ENCODE measurements at regions not wholly inside any gene's neighbourhood (a gene's known extent, or its start where the extent isn't known, plus 50 kb on each side); places are given as distances from the start of the nearest gene placed in this dataset.

GRCh38 chr17:5943232-5943631 is 126.9 kb upstream of the WSCD1 start:
- Histone ChIP-seq H2AK5ac (ENCODE audit: low read depth, low read length) (no peak overlapping the region), H3K9me1 (ENCODE audit: insufficient read depth, low read length) (no peaks in the 10 kb centered on the region), H2AFZ (replicated peaks; ENCODE audit: low read length, poor library complexity) (no peak overlapping the region), H3K4ac (ENCODE audit: low read depth, low read length) (no peak overlapping the region), H3K9ac (ENCODE audit: low read depth, low read length) (no peak overlapping the region), H2AK9ac (replicated peaks; ENCODE audit: low read depth, low read length, poor library complexity) (no peak overlapping the region), H4K20me1 (ENCODE audit: insufficient read depth, low read length) (no peaks in the 10 kb centered on the region), H3K36me3 (ENCODE audit: control insufficient read depth, insufficient read depth, low read length) (no peaks in the 10 kb centered on the region), H3K4me2 (ENCODE audit: low read depth, low read length) (no peak overlapping the region), H3K18ac (ENCODE audit: low read depth, low read length) (no peak overlapping the region), H3K27ac (ENCODE audit: insufficient read depth, low read length) (no peak overlapping the region), H4K5ac (ENCODE audit: low read depth, low read length) (no peak overlapping the region), H3K14ac (replicated peaks; ENCODE audit: low read depth, low read length) (no peak overlapping the region), H2BK15ac (ENCODE audit: low read depth, low read length) (no peak overlapping the region), H3K4me3 (ENCODE audit: insufficient read depth, low read depth, low read length) (no peak overlapping the region), H3K4me1 (ENCODE audit: control insufficient read depth, insufficient read depth, low read length) (no peaks in the 10 kb centered on the region), H3K9me3 (ENCODE audit: control insufficient read depth, insufficient read depth, low read length) (peaks cover 2% of the 10 kb centered on the region; the same call in 1 of the 2 replicates), H3K23ac (ENCODE audit: low read depth, low read length) (no peak overlapping the region), H2BK5ac (ENCODE audit: low read depth, low read length, poor library complexity, severe bottlenecking) (no peak overlapping the region), H2BK20ac (ENCODE audit: low read depth, low read length) (no peak overlapping the region), H3K79me1 (ENCODE audit: low read depth in 1 of 2, low read length in 2 of 2) (no peaks in the 10 kb centered on the region), H4K8ac (ENCODE audit: low read depth in 2 of 2, low read length in 2 of 2) (no peak overlapping the region), H4K91ac (ENCODE audit: insufficient read depth, low read depth, low read length) (no peak overlapping the region), H3K56ac (ENCODE audit: extremely low read depth, insufficient read depth, low read length) (no peak overlapping the region), H2BK120ac (ENCODE audit: low read depth, low read length) (no peak overlapping the region), H3K27me3 (ENCODE audit: control insufficient read depth, insufficient read depth, low read length) (no peaks in the 10 kb centered on the region; the same call in 1 of the 2 replicates)
- BruUV-seq (replicated peaks), result no TSS peak
- DNase-seq, result no peak
- whole genome bisulfite sequencing, 2 experiments (ENCODE audit: extremely low coverage in 2 of 2, insufficient read length in 1 of 2), result 17% methylated on average over 1 of the region's 7 CpGs; no CpG with 5 or more reads in 1 of the 2 experiments
- ChIA-PET POLR2A (ENCODE audit: unreplicated experiment) (no interaction called here), CTCF (no interaction called here)
- TF ChIP-seq NFE2L2 (IDR thresholded peaks at IDR 0.05; ENCODE audit: low read depth, low read length) (no peak), MAZ (IDR thresholded peaks at IDR 0.05; ENCODE audit: borderline replicate concordance, low read depth, low read length) (no peak), SMC3 (IDR thresholded peaks at IDR 0.05; ENCODE audit: low read depth, low read length) (no peak), CHD1 (IDR thresholded peaks at IDR 0.05; ENCODE audit: low read depth, low read length) (no peak), CTCF (conservative IDR thresholded peaks at IDR 0.05; ENCODE audit: low read depth, low read length) (no peak), BHLHE40 (IDR thresholded peaks at IDR 0.05; ENCODE audit: low read depth, low read length) (no peak), MAFK (IDR thresholded peaks at IDR 0.05; ENCODE audit: low read depth, low read length) (no peak), USF2 (IDR thresholded peaks at IDR 0.05; ENCODE audit: low read depth, low read length) (no peak), ELK1 (IDR thresholded peaks at IDR 0.05; ENCODE audit: borderline replicate concordance, low read depth, low read length) (no peak), MXI1 (IDR thresholded peaks at IDR 0.05; ENCODE audit: borderline replicate concordance, low read depth, low read length) (no peak), POLR2A (IDR thresholded peaks at IDR 0.05; ENCODE audit: low read depth, low read length) (no peak), RFX5 (IDR thresholded peaks at IDR 0.05; ENCODE audit: low read depth, low read length) (no peak)
- in situ Hi-C loops (cut with MboI; ENCODE audit: low sequenced_read_pairs) (no loop called here), dilution Hi-C loops (cut with HindIII; ENCODE audit: low sequenced_read_pairs, unreplicated experiment) (no loop called here), intact Hi-C loops (cut with micrococcal nuclease) (no loop called here)
- ATAC-seq (ENCODE audit: low read depth), result no peak
